ENCODE measurements at regions not wholly inside any gene's neighbourhood (a gene's known extent, or its start where the extent isn't known, plus 50 kb on each side); places are given as distances from the start of the nearest gene placed in this dataset.

DNA sequence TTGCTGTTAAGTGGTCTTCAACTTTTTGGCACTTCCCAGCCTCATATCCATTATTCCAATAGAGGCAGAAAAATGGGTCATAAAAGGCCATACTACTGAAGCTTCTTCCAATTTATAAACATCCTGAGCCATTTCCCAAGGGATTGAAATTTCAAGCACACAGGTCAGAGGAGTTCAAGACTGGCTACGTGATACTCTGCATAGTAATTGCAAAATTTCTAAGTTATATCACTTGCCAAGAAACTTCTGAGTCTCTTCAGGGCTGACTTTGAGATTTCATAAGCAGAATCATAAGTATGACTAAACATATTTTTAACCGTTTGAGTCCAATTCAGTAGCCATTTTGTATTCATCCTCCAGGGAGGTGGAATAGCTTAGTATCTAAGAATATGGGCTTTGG lies 75.6 kb upstream of the RXFP1 start:
- H3K9me3 ChIP-seq (replicated peaks; ENCODE audit: control insufficient read depth, insufficient read depth, low read depth, low read length) = no peaks in the 10 kb centered on the region
- FAIRE-seq (no peak), ATAC-seq (no peak), DNase-seq (ENCODE audit: extremely low read depth in 1 of 4, low spot score in 3 of 4) (no peak)
- H2AFZ ChIP-seq (ENCODE audit: low read depth, low read length) = no peak overlapping the region
- no peaks in the 10 kb centered on the region for H3K4me1 ChIP-seq (replicated peaks in 1 of 2; ENCODE audit: control insufficient read depth in 2 of 2, insufficient read depth in 2 of 2, low read length in 2 of 2)
- intact Hi-C loops (cut with micrococcal nuclease) = no loop called here
- in situ Hi-C loops (cut with MboI) = no loop called here
- no peaks in the 10 kb centered on the region for H3K36me3 ChIP-seq (ENCODE audit: control insufficient read depth, insufficient read depth, low read length)
- BruUV-seq (replicated peaks) = no TSS peak
- no peaks in the 10 kb centered on the region for H3K9me1 ChIP-seq (ENCODE audit: control insufficient read depth, insufficient read depth, low read length)
- H3K9ac ChIP-seq (ENCODE audit: insufficient read depth in 1 of 2, low read depth in 2 of 2, low read length in 2 of 2) = no peak overlapping the region
- TF ChIP-seq, protein P1, sequence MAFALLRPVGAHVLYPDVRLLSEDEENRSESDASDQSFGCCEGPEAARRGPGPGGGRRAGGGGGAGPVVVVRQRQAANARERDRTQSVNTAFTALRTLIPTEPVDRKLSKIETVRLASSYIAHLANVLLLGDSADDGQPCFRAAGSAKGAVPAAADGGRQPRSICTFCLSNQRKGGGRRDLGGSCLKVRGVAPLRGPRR (CRISPR knock-in tag; IDR thresholded peaks at IDR 0.05) = no peak
- TF ChIP-seq, protein P2, sequence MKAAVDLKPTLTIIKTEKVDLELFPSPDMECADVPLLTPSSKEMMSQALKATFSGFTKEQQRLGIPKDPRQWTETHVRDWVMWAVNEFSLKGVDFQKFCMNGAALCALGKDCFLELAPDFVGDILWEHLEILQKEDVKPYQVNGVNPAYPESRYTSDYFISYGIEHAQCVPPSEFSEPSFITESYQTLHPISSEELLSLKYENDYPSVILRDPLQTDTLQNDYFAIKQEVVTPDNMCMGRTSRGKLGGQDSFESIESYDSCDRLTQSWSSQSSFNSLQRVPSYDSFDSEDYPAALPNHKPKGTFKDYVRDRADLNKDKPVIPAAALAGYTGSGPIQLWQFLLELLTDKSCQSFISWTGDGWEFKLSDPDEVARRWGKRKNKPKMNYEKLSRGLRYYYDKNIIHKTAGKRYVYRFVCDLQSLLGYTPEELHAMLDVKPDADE (conservative IDR thresholded peaks at IDR 0.05; ENCODE audit: control insufficient read depth, low read depth, low read length) = no peak
- TF ChIP-seq POLR2AphosphoS5 (IDR thresholded peaks at IDR 0.05; ENCODE audit: control insufficient read depth, insufficient read depth, low read depth, low read length) (no peak), PHF8 (IDR thresholded peaks at IDR 0.05; ENCODE audit: borderline replicate concordance, low read length) (no peak), TFAM (CRISPR knock-in tag; conservative IDR thresholded peaks at IDR 0.05) (no peak), ZNF232 (CRISPR knock-in tag; IDR thresholded peaks at IDR 0.05) (no peak), ARID2 (IDR thresholded peaks at IDR 0.05) (no peak)
- TF ChIP-seq, protein P3, sequence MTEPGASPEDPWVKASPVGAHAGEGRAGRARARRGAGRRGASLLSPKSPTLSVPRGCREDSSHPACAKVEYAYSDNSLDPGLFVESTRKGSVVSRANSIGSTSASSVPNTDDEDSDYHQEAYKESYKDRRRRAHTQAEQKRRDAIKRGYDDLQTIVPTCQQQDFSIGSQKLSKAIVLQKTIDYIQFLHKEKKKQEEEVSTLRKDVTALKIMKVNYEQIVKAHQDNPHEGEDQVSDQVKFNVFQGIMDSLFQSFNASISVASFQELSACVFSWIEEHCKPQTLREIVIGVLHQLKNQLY (CRISPR knock-in tag; conservative IDR thresholded peaks at IDR 0.05) = no peak
- no peak overlapping the region for H3K4me3 ChIP-seq
- H3K27ac ChIP-seq (ENCODE audit: extremely low read depth, low read depth, low read length) = no peak overlapping the region
- H3K79me2 ChIP-seq (ENCODE audit: control insufficient read depth, insufficient read depth, low read length) = no peaks in the 10 kb centered on the region
- no peaks in the 10 kb centered on the region for H4K20me1 ChIP-seq (replicated peaks; ENCODE audit: control insufficient read depth, insufficient read depth, low read length)
- no peak overlapping the region for H3K4me2 ChIP-seq (ENCODE audit: insufficient read depth, low read length)
- no peaks in the 10 kb centered on the region for H3K27me3 ChIP-seq (ENCODE audit: control insufficient read depth in 2 of 2, insufficient read depth in 2 of 2, low read length in 2 of 2)
- POLR2A ChIA-PET = no interaction called here
- 3% methylated on average over 2 of the region's 2 CpGs for WGBS (ENCODE audit: insufficient coverage, low coverage, missing lambda C conversion rate)
- CTCF ChIA-PET (ENCODE audit: low intra/inter-chr PET ratio) = no interaction called here
